ENCODE measurements at regions not wholly inside any gene's neighbourhood (a gene's known extent, or its start where the extent isn't known, plus 50 kb on each side); places are given as distances from the start of the nearest gene placed in this dataset.
A peak's percentile ranks its signal among the peaks of the same experiment; 100 is the strongest.

DNA sequence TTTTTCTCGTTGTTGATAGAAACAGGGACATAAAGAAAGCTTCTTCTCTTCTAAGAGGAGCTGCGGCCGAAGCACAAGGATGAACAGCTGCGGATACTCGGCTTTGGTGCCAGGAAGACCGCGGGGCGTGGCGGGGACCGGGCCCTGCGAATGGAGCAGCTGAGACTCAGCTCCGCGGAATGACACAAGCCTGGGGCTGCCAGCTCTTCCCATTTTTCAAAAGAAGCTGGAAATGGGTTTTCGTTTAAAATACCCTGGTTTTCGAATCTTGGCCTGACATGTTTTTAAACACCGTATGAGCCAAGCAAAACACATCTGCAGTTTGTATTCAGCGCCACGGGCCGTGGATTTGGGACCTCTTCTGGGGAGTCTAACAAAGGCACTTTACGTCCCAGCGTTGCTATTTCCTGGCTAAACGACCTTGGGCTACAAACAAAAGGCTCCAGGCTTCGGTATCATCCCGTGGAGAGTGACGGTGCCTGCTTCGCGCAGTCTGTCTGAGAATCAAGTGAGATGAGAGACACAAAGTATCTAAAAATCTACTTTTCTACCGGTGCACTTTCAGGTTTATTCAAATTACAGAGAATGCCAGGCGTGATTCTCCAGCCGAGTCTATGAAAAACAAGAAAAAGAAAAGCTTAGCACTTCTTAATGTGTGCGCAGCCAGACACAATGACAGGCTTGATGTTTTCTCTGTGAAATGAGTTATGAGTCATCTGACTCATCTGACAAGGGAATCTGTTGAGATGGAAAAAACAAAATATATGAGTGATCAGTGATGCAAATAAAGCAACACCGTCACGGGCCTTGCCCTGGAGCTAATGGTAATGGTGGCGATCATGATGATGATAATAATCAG is 114.0 kb upstream of the TMEM132D start:
- DNase-seq: no peak

DNA sequence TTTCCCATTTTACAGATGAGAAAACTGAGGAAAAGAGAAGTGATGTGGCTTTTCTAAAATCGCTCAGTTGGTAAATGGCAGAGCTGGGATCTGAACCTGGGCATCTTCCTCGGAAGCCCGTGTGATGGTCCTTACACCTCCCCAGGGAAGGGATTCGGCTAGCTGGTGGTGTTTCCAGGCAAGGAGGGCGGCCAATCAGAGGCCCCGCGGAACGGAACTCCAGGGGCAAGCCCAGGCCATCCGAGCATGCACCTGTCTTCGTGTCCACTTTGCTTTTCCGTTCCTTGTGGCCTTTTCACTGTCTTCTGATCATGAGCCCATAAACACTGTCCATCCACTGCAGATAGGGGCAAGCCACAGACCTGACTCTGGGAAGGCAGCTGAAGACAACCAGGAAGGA is 114.8 kb upstream of the TMEM132D start:
- DNase-seq: no peak

DNA sequence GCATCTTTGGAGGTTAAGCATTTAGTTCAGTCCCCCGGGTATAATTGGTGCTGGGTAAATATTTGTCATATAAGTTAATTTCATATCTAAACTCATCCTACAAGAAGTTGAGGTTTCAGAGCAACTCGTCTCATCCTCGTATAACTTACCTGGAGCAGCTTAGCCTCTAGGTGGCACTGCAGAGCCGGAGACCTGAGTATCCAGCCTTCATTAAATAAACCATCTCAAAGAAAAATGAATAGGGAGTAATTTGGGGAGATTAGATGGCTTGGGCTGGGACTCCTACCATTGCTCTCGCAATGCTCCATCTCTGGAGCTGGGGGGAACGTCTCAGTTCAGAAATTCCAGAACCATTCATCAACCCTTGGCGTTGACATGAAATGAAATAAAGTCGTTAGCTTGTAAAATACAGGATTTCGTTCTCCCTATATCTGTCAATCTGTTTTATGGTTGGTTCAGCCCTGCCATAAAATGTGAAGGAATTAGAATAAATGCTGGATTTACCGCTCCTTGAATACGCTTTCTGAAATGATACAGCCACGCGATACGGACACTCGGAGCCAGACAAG is 122.9 kb upstream of the TMEM132D start:
- DNase-seq: peak; percentile 9

DNA sequence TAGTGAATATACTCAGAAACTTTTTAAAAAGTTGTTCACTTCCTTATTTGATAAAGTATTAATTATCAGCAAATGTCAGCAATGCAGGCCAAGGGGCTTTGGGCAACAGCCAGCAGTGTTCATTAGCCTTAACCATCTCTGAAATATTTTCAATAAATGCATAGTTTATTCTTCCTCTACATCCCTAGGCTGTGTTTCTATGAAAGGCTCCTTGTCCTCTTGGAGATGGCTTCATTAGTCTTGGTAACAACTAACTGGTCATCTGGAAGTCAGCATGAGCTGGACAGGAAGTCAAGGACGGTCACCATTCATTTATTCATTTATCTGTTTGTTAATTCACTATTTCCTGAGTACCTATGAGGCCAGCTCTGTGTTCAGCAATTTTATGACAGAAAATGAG is 124.0 kb upstream of the TMEM132D start:
- no peak for DNase-seq

DNA sequence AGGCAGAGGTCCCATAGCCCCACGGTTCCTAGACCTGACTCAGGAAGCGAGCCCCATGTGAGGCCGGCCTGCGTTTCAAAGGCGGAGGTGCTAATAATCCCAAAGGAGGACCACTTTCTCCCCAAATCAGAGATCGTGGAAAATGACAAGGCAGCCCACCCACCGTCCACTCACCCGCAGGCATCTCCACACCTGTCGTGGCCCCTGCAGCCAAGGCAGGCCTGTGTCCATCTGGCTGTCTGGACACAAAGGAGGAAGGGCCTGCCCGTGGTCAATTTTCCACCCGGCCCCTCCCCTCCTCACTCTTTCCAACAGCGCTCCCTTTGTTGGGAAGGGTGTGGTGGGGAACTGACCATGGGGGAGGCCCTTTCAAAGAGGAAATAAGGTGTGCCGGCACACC is 125.3 kb upstream of the TMEM132D start:
- no peak for DNase-seq

DNA sequence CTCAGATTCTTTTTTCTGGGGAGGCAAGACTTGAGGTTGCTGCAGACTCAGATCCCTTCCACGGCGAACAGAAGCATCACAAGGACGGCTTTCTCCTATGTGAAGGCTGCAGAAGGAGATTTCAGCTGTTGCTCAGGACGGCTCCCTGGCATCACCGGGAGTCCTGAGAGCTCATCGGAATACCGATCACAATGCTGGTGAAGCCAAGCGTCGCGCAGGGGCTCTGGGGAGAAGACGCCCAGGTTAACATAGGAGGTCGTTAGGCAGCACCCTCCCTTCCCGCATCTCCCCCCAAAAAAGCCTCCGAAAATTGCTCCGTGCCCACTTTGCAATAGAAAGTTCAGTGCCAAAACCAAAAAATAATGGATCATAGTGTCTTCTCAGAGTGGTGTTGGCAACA is 127.2 kb upstream of the TMEM132D start:
- no peak for DNase-seq

DNA sequence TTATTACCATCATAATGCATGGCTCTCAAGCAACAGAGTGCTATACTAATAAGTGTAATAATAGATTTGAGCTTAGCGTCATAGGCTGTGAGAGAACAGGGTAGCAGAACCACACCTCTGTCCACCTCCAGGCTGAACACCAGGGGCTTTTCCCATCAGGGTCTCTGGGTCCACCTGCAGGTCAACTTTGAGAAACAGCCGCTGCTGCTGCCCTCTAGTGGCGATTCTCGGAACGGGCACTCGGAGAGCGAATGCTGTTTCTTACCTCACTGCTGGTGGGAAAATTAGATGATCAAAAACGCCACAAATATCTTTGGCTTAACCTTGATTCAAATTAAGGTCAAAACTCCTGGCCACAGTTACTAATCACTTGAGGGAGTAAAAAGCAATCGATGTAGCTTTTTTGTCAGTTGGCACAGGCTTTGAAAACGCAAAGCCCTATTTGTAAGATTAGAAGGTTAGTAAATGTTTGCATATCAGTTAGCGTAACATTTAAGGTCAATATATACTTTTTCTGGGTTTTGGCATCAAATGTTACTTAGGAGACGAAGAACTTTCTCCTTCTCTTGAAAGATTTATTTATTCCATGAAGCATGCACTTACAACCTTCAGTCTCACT is 127.9 kb upstream of the TMEM132D start:
- DNase-seq: peak; percentile 31

DNA sequence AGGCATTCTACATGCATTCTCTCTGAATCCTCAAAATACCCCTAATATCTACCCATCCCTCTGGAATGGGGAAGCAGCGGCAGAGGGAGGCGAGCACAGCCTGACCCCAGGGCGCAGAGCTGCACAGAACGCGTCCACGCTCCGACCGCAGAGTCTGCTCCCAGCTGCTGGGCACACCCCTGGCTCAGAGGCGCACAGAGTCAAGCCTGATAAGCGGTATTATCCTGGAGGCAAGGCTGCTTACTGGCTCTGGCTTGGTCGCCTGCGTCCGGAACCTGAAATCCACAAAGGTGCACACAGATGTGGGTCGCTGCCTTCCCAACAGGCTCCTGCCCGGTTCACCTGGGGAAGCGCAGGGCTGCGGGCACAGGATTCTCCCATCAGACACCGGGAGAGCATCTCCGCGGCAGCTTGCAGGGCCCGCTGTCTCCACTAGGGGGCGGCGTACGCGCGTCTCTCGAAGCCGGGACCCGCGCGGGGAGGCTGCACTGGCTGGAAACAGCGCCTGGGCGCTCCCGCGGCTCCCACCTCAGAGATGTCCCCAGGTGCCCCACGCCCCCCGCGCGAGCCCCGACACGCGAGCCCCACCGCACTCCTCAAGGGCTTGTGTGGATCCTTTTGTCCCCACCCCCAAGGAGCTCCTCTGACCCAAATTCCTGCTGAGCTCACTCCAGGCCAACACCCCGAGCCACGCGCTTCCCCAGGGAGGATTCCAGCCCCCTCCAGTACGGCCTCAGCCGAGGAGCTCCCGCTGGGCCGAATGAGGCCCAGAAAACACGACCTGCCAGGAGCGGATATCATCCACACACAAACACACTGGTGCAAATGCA is 120.1 kb upstream of the FZD10 start:
- no peak for DNase-seq

DNA sequence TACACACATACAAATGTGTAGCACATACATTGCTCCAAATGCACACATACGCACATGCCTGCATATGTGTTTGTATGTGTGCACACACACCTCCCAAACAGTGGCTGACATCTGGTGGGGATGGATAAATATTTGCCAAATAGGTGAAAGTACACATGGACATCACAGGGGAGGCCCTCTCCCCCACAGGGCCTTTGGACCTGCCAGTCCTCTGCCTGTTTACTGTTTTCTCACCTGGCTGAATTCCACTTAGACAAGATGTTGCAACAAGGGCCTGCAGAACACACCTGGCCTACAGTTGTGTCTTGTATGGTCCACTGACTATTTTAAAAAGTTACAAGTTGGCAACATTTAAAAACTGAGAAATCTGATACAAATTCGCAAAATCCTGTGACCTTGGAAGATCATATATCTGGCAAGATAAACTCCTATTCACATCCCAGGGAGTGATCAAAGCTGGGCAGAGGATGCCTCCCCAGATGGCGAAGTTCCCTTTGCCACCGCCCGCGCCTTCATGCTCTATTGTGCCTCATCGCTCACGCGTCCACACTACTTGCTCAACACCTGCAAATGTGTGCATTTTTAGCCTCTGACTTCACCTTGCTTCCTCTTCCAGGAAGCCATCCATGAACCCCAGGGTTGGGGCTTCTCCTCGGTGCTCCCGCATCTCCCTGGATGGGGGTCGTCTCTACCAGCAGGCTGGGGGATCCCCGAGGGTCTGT is 118.4 kb upstream of the FZD10 start:
- DNase-seq: no peak

DNA sequence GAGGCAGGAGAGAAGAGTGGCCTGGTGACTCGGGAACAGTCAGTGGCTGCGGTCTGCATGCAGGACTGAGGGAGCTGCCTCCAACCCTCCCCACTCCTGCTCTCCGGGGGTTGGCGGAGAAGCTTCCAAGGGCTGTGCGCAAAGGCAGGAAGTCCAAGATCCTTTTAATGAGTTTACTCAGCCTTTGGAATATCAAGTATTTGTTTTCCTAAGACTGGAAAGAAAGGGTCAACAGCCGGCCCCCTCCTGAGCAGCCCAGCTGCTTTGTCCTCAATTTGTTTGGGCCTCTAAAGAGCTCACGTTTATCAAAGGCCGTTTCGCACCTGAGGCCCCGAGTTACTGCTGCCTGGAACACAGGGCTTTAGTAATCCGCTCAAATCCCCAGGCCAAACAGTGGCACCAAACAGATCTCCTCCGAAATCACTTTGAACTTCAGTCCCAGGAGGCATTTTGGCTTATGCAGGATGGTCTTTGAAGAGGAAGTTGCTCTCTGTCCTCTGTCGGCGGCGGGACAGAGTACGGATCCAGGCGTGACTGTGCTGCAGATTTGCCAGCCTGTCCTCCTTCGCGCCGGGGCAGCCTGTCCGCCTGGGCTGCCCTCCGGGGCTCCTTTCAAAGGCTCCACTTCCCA is 117.2 kb upstream of the FZD10 start:
- no peak for DNase-seq

DNA sequence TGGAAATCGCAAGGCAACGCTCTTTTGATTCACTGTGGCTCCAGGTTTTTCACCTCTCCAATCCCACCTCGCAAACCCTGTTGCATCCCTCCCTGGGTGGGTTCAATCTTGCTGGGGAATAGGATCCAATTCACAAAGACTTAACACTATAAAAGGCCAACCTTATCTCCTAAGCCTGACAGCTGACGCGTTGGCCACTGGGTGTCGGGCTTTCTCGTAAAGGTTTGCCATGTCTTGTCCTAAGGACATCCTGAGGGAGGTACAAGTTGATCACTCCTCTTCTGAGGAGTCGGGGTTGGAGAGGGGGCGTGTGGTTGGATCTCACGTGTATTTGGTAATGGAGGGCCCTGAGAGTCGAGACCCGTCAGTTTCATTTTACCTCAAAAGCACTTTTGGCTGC is 112.6 kb upstream of the FZD10 start:
- no peak for DNase-seq

DNA sequence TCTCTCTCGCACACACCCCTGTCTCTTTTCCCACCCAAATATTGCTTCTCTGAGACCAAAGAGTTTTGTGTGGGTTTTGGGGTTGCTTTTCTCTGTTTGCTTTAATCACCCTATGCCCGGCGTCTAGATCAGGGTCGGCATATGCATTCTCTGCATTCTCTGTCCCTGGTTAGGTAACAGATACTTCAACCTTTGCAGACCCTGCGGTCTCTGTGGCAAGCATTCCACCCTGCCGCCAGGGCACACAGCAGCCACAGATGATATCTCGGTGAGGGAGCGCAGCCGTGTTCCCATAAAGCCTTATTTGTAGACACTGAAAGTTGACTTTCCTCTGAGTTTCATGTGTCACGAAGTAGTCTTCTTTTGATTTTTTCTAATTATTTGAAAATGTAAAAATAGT is 110.4 kb upstream of the FZD10 start:
- DNase-seq: no peak

DNA sequence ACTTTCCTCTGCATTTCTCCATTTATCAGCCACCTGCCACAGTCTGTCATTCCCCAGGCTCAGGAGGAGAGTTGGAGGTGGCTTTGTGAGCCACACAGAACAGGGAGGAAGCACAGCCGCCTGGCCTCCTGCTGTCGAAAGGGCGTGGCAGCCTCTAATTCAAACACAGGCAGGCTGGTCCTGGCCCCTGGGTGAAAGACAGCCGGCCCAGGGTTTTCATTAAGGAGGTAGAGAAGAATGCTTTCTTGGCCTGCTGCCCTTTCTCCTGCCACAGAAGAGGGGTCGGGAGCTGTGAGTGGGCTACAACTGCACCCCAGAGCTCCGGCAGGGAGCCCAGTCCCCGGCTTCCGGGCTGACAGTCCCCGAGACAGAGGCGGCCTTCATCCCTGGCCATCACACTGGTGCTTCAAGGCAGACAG is 108.6 kb upstream of the FZD10 start:
- DNase-seq: no peak

DNA sequence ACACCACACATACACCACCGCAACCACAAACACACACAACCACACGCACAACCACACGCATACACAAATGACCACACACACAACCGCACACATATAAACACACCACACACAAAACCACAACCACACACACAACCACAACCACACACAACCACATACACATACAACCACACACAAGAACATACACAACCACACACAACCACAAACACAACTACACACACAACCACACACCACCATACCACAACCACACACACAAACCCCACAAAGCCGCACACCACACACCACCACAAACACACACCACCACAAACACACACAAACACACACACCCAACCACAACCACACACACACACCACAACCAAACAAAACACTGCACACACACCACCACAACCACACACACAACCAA is 107.5 kb upstream of the FZD10 start:
- no peak for DNase-seq

DNA sequence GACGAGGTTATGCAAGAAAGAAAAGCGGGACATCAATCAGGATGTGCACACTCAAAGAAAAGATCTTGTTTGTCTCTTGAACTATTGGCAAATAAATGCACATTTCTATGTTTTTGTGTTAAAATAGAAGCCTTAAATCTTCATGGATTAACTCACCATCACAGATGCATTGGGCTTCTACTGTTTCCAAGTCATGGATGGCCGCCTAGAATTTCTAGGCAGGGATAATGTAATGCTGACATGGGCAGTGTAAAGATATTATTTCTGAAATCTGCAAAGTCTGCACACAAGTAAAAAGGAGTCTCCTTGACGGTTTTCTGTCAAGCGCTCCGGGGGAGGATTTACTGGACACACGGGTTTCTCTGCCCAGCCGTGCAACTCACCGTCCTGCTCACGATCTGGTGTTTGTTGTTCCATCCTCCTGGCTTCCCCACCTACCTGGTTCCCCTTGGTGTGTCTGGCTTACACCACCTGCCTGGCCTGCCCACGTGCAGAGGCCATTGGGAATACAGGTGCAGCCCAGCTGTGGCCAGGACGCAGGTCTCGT is 103.3 kb upstream of the FZD10 start:
- DNase-seq: no peak

DNA sequence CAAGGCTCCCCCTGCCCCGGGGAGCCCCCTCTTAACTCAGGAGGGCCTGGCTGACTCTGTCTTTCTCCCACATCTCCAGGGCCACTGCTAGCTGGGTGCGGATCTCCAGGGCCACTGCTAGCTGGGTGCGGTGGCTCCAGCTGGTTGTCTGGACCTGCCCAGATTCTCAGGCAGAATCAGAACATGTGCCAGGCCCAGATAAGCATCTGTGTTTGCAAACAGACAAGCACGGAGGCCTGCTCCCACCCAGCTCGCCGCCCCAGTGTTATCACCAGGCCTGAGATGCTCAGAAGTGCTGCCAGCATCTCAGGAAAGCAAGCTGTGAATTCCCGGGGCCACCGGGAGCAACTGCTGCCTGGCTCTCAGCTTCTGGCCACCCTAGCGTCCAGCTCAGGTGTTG is 98.4 kb upstream of the FZD10 start:
- no peak for DNase-seq

DNA sequence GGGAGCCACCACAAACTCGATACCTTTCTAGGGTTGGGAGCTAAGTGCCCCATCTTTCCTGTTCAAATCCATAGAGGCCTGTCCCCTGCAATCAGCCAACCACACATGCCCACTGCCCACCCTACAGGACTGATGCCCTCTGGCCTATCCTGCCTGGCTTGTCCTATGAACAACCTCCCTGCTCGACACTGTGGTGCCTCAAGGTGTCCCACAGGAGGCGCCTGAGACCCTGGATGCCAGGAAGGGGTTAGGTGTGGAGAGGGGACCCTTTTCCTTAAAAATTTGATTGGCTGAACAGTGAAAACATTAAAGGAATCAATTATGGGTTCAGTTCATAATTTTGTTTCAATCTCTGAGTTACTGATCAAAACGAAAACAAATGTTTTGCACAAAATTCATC is 97.3 kb upstream of the FZD10 start:
- no peak for DNase-seq

DNA sequence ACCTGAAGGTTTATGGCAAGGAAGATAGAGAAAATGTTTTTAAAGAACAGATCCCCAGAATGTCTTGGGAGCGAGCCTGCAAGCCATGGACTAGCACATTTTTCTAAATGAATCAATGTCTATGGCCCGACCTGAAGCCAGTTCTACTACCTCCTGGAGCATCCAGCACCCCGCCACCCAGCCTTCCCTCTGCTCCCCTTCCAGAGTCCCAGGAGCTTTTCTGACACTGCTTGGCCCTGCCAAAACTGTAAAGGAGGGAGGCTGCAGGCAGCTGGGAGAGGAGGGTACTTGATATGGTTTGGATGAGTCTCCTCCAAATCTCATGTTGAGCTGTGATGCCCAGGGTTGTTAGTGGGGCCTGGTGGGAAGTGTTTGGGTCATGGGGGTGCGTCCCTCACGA is 95.5 kb upstream of the FZD10 start:
- DNase-seq: no peak

DNA sequence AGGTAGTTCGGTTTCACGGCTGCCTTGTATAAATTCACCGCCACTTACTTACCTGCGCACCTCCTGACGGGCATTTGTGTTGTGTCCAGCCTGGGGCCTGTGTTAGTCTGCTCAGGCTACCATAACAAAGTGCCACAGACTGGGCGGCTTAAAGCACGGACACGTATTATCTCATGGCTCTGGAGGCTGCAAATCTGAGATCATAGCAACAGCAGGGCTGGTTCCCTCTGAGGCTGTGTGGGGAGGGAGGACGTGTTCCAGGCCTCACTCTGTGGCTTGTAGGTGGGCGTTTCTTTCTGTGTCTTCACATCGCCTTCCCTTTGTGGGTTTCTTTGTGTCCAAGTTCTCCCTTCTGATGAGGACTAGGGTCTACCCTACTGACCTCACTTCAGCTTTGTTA is 93.5 kb upstream of the FZD10 start:
- DNase-seq: no peak

DNA sequence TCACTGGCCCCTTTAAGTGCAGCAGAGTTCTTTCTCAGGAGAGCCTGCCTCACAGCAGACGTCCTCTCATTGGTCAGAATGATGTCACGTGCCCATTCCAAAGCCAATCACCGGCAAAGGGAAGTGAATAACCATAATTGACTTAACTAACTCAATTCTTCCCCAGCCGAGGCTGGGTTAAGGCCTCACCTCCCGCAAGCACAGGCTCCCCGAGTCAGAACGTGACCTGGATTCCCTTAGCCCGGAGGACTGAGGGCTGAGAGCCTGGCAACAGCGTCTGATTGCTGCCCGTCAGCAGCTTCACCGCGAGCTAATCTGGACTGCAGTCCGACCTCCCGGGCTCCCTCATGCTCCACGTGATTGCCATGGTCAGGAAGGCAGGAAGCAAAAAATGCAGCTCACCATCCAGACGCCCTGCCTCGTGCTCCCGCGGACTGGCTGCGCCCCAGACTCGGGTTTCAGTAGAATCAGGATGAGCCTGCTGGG is 92.1 kb upstream of the FZD10 start:
- DNase-seq: no peak

DNA sequence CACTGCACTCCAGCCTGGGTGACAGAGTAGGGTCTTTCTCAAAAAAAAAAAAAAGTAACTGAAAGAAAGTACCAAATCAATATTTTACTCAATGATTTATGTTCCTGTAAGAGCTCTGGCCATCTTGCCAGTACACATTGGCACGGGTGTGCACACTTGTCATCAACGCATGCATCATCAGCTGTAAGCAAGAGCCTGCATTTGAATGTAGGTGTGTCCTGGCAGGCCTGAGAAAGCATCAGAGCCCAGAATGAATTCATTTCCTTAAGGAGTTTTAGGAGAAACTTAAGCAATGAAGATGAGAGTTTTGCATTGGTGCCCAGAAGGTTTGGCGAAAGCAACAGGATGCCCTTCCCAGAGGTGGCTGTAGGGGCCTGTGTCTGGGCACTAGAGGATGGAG is 88.5 kb upstream of the FZD10 start:
- no peak for DNase-seq

Data from fibroblast of upper back skin (primary cell).